Epithelial cell of esophagus (primary cell): ENCODE measurements at regions not wholly inside any gene's neighbourhood (a gene's known extent, or its start where the extent isn't known, plus 50 kb on each side); places are given as distances from the start of the nearest gene placed in this dataset.

Experiments used
- DNase-seq: peaks from one replicate; pipeline ENCODE4 v3.0.0; 2010; ENCODE audit warnings: low read depth
- H3K4me3 ChIP-seq: 2 replicates; pipeline ENCODE4 v1.5.1; 2011; ENCODE audit warnings: mild to moderate bottlenecking, low read length, control low read depth
- CTCF ChIP-seq: IDR thresholded peaks from 2 replicates; pipeline ENCODE4 v1.5.1; 2011; ENCODE audit warnings: low read depth, mild to moderate bottlenecking, low read length, control low read depth, inconsistent platforms; ENCODE audit not compliant: insufficient read depth; ENCODE audit errors: missing control alignments

GRCh38 chr4:111807576-111807975 lies 337.7 kb upstream of the FAM241A start:
- no peak overlapping the region for H3K4me3 ChIP-seq
- no peak for TF ChIP-seq CTCF
- DNase-seq, result no peak

DNA sequence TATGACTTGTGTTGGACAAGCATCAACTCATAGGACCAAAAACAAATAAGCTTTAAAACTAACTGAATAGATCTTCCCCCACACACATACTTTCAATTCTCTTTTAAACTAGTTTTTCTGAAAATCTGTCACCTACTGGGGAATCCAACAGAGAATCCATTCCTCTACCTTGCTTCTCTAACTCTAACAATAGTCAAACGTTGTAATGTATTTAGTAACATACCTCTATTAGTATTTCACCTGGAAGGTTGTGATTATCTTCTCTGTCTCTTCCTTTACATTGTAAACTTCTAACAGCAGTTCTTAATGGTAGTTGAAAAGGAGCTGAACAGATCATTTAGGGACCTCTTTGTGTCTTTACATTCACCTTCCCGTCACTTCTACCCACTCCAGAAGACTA lies 337.1 kb upstream of the FAM241A start:
- DNase-seq, result no peak
- no peak for TF ChIP-seq CTCF
- H3K4me3 ChIP-seq, result no peak overlapping the region

- TF ChIP-seq CTCF, result no peak
- no peak for DNase-seq
- H3K4me3 ChIP-seq, result no peak overlapping the region
These were observed 333.6 kb upstream of the FAM241A start for GRCh38 chr4:111811661-111812060.

DNA sequence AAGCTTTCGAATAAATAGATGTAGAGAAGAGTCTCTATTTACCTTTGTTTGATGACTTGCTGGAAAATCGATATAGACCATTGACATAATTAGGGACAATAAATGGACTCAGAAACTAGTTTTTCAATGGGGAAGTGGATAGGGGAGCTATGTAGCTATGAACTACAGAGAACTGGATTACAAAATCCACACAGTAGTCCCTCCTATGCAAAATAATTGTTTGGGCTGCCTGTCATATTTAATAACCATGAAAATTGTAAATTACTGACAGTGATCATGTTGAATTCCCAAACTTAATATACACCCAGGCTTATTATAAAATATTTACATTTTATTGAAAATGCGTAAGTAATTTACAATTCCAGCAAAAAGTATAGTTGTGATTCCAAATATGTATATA lies 333.1 kb upstream of the FAM241A start:
- DNase-seq, result no peak
- TF ChIP-seq CTCF, result no peak
- H3K4me3 ChIP-seq, result no peak overlapping the region

DNA sequence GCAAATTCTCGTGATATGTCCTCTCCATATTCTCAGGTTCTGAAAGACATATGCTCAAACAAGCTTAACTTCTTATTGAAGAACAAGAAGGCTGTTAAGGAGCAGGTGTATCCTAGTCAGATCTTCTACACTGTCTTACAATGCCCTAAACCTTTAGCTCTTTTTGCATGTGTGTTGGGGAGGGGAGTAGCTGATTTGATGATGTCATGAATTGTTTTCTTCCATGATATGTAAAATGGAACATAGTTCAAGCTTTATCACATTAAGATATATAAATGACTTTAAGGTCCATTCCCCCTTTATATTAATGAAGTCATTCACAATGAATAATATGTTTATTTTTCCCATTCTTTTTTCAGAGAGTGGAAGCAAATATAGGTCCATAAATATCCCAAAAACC lies 332.5 kb upstream of the FAM241A start:
- TF ChIP-seq CTCF, result no peak
- no peak overlapping the region for H3K4me3 ChIP-seq
- DNase-seq, result no peak

GRCh38 chr4:111813555-111814140 lies 331.6 kb upstream of the FAM241A start:
- TF ChIP-seq CTCF, result no peak
- no peak overlapping the region for H3K4me3 ChIP-seq
- no peak for DNase-seq

- no peak overlapping the region for H3K4me3 ChIP-seq
- no peak for DNase-seq
- TF ChIP-seq CTCF, result no peak
These were observed 330.3 kb upstream of the FAM241A start for GRCh38 chr4:111814961-111815360.
